Ectodermal cell (in vitro differentiated cells): ENCODE measurements at regions not wholly inside any gene's neighbourhood (a gene's known extent, or its start where the extent isn't known, plus 50 kb on each side); places are given as distances from the start of the nearest gene placed in this dataset.

ENCODE experiments used
- H3K27ac ChIP-seq: 2 replicates; pipeline ENCODE4 v1.7.0; 2013; ENCODE audit warnings: mild to moderate bottlenecking, low read depth, low read length; ENCODE audit not compliant: insufficient read depth, poor library complexity, severe bottlenecking
- H3K27me3 ChIP-seq: 2 replicates; pipeline ENCODE4 v1.7.0; 2013; ENCODE audit warnings: mild to moderate bottlenecking, low read length; ENCODE audit not compliant: insufficient read depth, control insufficient read depth, poor library complexity, severe bottlenecking
- H3K36me3 ChIP-seq: one replicate; pipeline ENCODE4 v1.7.0; 2013; ENCODE audit warnings: low read length; ENCODE audit not compliant: control insufficient read depth, insufficient read depth
- H3K4me1 ChIP-seq: one replicate; pipeline ENCODE4 v1.7.0; 2013; ENCODE audit warnings: low read length; ENCODE audit not compliant: control insufficient read depth, insufficient read depth
- H3K4me3 ChIP-seq: 2 replicates; pipeline ENCODE4 v1.7.0; 2013; ENCODE audit warnings: low read depth, low read length, control low read depth; ENCODE audit not compliant: insufficient read depth
- H3K9me3 ChIP-seq: 2 replicates; pipeline ENCODE4 v1.7.0; 2013; ENCODE audit warnings: mild to moderate bottlenecking, low read length, moderate library complexity; ENCODE audit not compliant: control insufficient read depth
- WGBS, 2 experiments: methylation state at CpG; one replicate each; pipeline ENCODE4 v1.1.7; 2013; ENCODE audit warnings: missing lambda C conversion rate in 2 of 2; 5-methylcytosine and 5-hydroxymethylcytosine counted together

DNA sequence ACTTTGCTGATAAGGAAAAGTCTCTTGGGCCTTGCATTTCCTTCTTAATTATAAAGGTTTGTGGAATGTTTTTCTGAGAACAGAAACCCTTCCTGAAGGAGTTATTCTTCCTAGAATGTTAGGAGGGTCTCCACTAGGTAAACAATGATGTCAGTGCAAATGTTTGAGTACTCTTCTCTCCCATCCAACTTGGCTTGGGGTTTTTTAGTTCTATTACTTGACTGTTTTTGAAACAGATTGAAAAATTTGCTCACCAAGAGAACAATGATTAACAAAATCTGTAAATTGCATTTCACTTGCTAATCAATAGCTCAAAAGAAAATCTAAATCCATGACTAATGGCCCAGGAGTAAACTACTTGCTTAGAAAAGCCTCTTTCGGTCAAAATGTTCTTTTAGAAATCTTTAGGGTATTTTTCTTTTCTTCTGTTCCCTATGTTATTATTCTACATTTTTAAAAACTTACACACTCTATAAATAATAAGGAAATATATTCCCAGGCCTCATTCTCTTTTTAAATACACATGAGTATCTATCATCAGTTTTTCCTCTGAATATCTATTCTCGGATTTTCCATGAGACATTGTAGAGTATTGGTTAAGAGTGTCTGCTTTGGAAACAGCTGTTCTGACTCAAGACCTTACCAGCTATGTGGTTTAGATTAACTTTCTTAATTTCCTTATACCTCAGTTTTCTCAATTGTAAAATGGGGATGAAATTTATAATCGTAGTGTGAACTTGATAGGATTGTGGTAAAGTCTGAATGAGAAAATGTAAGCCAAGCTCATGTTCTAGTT, 234.2 kb upstream of the CITED2 start:
- Histone ChIP-seq H3K4me3 (no peak overlapping the region), H3K4me1 (peaks cover 18% of the 10 kb centered on the region), H3K27me3 (no peaks in the 10 kb centered on the region), H3K27ac (no peak overlapping the region), H3K9me3 (no peaks in the 10 kb centered on the region), H3K36me3 (no peaks in the 10 kb centered on the region)
- 85 to 100% methylated on average over 1 to 3 of the region's 3 CpGs for WGBS, 2 experiments

DNA sequence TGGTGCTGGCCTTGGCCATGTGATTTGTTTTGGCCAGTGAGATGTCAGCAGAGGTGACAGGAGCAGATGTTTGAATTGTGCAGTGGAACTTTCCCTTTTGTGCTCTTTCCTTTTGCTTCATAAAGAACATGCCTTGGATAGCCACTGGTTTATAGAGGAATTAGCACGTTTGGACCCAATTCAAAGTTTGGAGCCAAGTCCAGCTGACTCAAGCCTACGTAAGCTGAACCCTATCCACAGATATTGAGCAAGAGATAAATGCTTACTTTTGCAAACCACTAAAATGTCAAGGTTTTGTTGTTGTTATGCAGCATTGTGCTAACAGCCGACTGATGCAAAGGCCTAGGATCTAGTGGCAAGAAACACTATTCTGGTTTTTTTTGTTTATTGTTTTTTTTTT, 230.9 kb upstream of the CITED2 start:
- Histone ChIP-seq H3K27me3 (no peaks in the 10 kb centered on the region), H3K4me1 (peaks cover 31% of the 10 kb centered on the region), H3K4me3 (no peak overlapping the region), H3K36me3 (no peaks in the 10 kb centered on the region), H3K27ac (no peak overlapping the region), H3K9me3 (no peaks in the 10 kb centered on the region)
- 92 to 93% methylated on average over 3 of the region's 3 CpGs for WGBS, 2 experiments

DNA sequence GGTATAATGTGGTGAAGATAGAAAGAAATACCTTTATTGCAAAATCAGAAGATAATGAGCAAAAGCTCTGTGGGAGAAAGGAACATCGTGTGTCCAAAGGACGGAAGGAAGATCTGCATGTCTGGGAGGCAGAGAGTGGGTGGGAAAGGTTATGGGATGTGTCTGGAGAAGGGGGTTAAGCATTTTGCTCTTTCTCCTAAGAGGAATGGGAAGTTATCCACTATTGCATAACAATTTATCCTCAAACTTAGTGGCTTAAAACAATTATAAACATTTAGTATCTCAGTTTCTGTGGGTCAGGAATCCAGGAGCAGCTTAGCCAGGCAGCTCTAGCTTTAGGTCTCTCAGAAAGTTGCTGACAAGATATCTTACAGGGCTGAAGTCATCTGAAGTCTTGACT, 229.1 kb upstream of the CITED2 start:
- Histone ChIP-seq H3K27ac (no peak overlapping the region), H3K4me1 (peaks cover 31% of the 10 kb centered on the region), H3K9me3 (no peaks in the 10 kb centered on the region), H3K27me3 (no peaks in the 10 kb centered on the region), H3K4me3 (no peak overlapping the region), H3K36me3 (no peaks in the 10 kb centered on the region)
- WGBS, 2 experiments = 87 to 88% methylated on average over 2 of the region's 2 CpGs

DNA sequence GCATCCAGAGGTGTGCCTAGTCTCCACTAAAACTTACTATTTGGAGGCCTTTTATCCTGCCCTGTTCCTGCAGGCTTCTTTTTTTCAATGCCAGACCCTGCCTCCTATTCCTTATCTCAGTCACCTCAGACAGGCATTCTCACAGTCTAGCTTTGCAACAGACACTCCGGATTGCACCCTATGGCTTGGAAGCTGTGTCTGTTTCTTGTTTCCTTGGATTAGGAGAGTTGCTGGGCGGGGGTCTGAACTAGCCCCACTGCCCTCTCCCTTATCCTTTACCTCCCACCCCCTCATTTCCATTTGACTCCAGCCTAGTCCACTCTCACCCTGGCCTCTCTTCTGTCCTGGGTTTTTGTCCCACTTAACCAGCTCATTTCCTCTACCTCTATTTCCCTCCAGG, 228.1 kb upstream of the CITED2 start:
- Histone ChIP-seq H3K27me3 (no peaks in the 10 kb centered on the region), H3K27ac (peak overlapping the region; percentile 44), H3K4me1 (peaks cover 28% of the 10 kb centered on the region), H3K36me3 (no peaks in the 10 kb centered on the region), H3K9me3 (no peaks in the 10 kb centered on the region), H3K4me3 (no peak overlapping the region)
- WGBS, 2 experiments = 44 to 54% methylated on average over 2 of the region's 2 CpGs

DNA sequence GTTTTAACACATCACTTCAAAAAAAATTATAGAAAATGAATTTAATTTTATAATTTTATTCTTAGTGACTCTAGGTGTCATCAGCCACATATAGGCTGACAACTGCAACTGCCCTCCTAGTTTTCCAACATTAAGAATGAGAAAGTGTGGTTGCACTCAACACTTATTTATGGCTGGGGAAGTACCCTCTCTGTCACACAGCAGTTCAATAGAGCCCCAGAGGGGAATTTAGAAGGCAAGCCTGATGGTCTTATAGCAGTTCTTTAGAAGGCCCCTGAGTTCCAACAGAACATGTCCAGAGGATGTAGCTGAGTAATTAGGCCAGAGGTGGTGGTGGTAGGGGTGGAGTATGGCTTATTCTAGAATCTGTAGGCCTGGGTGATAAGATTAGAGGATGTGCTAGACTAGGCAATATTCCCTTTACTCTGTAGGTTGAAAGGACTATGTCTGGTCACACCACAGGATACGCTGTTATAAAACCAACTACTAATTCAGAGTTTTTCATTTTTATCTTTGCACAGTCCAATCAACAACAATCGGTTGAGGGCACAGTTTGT, 226.5 kb upstream of the CITED2 start:
- Histone ChIP-seq H3K27ac (no peak overlapping the region), H3K9me3 (no peaks in the 10 kb centered on the region), H3K4me1 (peaks cover 22% of the 10 kb centered on the region), H3K4me3 (no peak overlapping the region), H3K27me3 (no peaks in the 10 kb centered on the region), H3K36me3 (no peaks in the 10 kb centered on the region)
- 92 to 97% methylated on average over 2 of the region's 2 CpGs for WGBS, 2 experiments

DNA sequence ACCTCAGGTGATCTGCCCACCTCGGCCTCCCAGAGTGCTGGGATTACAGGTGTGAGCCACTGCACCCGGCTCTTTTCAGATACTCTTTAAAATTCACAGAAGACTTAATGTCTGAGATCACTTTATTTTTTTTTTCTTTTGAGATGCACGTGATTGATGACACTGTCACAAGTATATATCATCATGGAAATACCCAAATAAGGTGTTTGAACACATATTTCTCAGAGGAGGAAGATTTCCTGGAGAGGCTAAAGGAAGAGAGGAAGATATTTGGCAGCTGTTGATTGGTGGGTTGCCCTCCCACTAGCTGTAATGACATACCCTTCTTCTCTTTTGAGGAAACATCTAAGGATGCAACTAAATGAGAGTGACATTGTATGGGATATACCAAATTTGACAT, 225.9 kb upstream of the CITED2 start:
- no peaks in the 10 kb centered on the region for H3K9me3 ChIP-seq
- no peak overlapping the region for H3K27ac ChIP-seq
- no peak overlapping the region for H3K4me3 ChIP-seq
- no peaks in the 10 kb centered on the region for H3K36me3 ChIP-seq
- 88 to 91% methylated on average over 2 to 3 of the region's 3 CpGs for WGBS, 2 experiments
- no peaks in the 10 kb centered on the region for H3K27me3 ChIP-seq
- peaks cover 22% of the 10 kb centered on the region for H3K4me1 ChIP-seq

DNA sequence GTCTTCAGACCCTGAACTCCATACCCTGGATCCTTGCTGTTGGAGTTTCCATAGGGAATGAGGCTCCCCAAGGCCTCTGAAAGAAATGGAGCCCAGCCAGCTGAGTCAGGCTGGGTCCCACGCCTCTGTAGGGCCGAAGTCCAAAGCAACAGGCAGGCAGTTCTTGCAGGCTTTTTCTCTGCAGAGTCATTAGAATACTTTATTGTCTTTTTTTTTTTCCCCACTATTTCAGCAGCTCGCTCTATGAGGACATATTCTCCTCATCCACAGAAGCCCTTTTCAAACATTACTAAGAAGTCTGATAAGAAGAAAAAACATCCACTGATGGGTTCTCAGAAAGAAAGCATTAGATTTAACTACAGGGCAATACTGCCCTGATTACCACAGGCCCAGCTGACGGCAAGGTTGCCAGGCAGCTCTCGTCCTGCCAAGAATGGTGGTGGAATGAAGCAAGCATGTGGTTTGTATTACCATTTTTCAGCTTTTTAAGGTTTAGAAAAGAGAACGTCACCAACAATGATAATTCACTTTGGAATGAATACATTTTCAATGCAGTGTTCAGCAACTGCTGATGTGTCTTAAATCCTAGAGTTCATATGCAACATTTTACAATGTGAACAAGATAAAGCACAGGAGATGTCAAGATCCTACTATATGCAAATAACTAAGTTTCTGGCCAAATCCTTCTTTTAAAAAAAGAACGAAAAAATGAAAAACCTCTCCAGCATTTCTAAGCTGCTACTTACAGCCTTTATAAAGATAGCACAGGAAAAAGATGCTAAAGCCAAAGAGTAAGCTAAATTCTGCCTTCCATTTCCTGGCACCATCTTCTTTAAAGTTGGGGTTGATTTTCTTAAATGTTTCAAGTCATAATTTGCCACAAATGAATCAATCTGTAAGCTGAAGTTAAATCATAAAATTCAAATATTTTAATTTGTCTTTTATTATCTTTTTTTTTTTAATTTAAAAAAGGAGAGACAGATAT, 223.6 kb upstream of the CITED2 start:
- peak overlapping the region; percentile 22 for H3K27ac ChIP-seq
- peaks cover 15% of the 10 kb centered on the region for H3K4me1 ChIP-seq

DNA sequence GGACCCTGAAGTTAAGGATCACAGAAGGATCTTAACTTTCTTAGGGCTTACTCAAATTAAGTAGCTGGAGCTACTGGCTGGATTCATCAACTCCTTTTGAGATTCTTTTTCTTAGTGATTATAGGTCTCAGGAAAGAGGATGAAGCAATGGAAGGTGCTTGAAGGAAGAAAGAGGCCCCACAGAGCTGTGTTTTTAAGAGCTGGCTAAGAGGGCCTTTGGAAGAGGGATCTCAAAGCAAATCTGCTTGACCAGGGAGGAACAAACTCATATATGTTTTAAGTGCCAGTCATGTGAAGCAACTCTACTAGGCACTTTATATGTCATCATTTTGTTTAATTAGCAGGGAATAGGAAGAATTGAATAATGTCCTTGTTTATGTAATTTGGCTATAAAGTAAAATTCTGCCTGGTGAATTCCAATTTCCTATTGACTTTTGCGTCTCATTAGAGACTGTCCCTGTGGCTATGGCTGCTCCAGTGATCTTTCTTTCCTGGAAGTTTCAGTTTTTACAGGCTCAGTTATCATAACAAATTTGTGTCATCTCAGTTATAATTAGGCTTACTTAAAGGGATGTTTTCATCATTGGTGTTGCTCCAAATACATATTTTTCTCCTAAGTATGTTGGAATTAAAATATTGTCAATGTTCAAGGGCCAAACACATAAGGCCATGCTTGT, 222.8 kb upstream of the CITED2 start:
- no peaks in the 10 kb centered on the region for H3K36me3 ChIP-seq
- WGBS, 2 experiments = 93 to 94% methylated on average over 1 of the region's 1 CpG
- H3K4me1 ChIP-seq = peaks cover 7% of the 10 kb centered on the region
- no peaks in the 10 kb centered on the region for H3K27me3 ChIP-seq
- no peaks in the 10 kb centered on the region for H3K9me3 ChIP-seq
- peak overlapping the region; percentile 22 for H3K27ac ChIP-seq
- H3K4me3 ChIP-seq = no peak overlapping the region

More for the DNA sequence above, 223.6 kb upstream of the CITED2 start:
- no peaks in the 10 kb centered on the region for H3K36me3 ChIP-seq
- no peak overlapping the region for H3K4me3 ChIP-seq
- no peaks in the 10 kb centered on the region for H3K9me3 ChIP-seq
- no peaks in the 10 kb centered on the region for H3K27me3 ChIP-seq
- WGBS, 2 experiments = 67 to 72% methylated on average over 7 of the region's 7 CpGs

DNA sequence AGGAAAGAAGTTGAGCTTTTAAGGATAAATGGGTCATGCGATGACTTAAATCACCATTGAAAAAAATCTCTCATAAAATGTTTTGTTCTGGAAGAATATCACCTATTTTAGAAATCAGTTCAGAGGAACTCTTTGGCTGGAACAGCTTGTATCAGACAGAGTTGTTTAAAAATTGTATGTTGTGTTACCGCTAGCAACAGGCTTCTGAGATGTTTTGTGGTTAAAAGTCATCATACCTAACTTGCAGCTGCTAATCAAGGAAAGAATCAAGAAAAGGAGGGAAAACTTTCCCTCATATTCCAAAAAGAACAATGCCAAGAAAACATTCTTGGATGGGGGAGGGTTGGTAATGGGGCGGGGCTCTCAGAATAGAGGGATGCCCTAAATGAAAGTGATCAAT, 220.7 kb upstream of the CITED2 start:
- WGBS, 2 experiments = 93 to 95% methylated on average over 2 to 3 of the region's 3 CpGs
- Histone ChIP-seq H3K4me1 (peaks cover 6% of the 10 kb centered on the region), H3K4me3 (no peak overlapping the region), H3K27me3 (no peaks in the 10 kb centered on the region), H3K27ac (no peak overlapping the region), H3K9me3 (no peaks in the 10 kb centered on the region), H3K36me3 (no peaks in the 10 kb centered on the region)
